Smooth muscle cell (in vitro differentiated cells): ENCODE measurements at regions not wholly inside any gene's neighbourhood (a gene's known extent, or its start where the extent isn't known, plus 50 kb on each side); places are given as distances from the start of the nearest gene placed in this dataset.

Experiments used
- DNase-seq: peaks from one replicate; lab custom pipeline; 2025; ENCODE audit not compliant: unreplicated experiment; lab: John Stamatoyannopoulos, UW
- H2AFZ ChIP-seq: fragments of 200-600 bp; sonication (generic); 2 replicates; pipeline ENCODE4 v1.6.0; 2016; ENCODE audit warnings: antibody characterized with exemption, low read depth, mild to moderate bottlenecking
- H3F3A ChIP-seq: fragments of 200-600 bp; sonication (generic); 2 replicates; pipeline ENCODE4 v1.6.0; 2017; ENCODE audit warnings: antibody characterized with exemption, low read depth
- H3K27ac ChIP-seq: fragments of 200-600 bp; sonication (generic); 2 replicates; pipeline ENCODE4 v1.5.1; 2016; ENCODE audit warnings: low read depth, mild to moderate bottlenecking
- H3K27me3 ChIP-seq: fragments of 200-600 bp; sonication (generic); 2 replicates; pipeline ENCODE4 v1.6.1; 2016; ENCODE audit warnings: low read depth, mild to moderate bottlenecking
- H3K36me3 ChIP-seq: fragments of 200-600 bp; sonication (generic); 2 replicates; pipeline ENCODE4 v1.5.1; 2016; ENCODE audit warnings: low read depth
- H3K4me1 ChIP-seq: fragments of 200-600 bp; sonication (generic); 2 replicates; pipeline ENCODE4 v1.5.1; 2016; ENCODE audit warnings: low read depth
- H3K4me2 ChIP-seq: fragments of 200-600 bp; sonication (generic); 2 replicates; pipeline ENCODE4 v1.6.0; 2016; ENCODE audit warnings: mild to moderate bottlenecking
- H3K4me3 ChIP-seq: fragments of 200-600 bp; sonication (generic); 2 replicates; pipeline ENCODE4 v1.5.1; 2016; ENCODE audit warnings: mild to moderate bottlenecking
- H3K79me2 ChIP-seq: fragments of 200-600 bp; sonication (generic); 2 replicates; pipeline ENCODE4 v1.6.0; 2016; ENCODE audit warnings: low read depth, mild to moderate bottlenecking
- H3K9ac ChIP-seq: fragments of 200-600 bp; sonication (generic); 2 replicates; pipeline ENCODE4 v1.6.0; 2016; ENCODE audit warnings: low read depth
- H3K9me3 ChIP-seq: fragments of 200-600 bp; sonication (generic); replicated peaks from 2 replicates; pipeline ENCODE4 v1.5.1; 2016; ENCODE audit warnings: low read depth
- H4K20me1 ChIP-seq: fragments of 200-600 bp; sonication (generic); 2 replicates; pipeline ENCODE4 v1.6.0; 2016; ENCODE audit warnings: low read depth
- WGBS: methylation state at CpG from one replicate; pipeline ENCODE4 v1.1.7; 2016; ENCODE audit warnings: low lambda C conversion rate; 5-methylcytosine and 5-hydroxymethylcytosine counted together
- TF ChIP-seq, protein P1 (sequence below): fragments of 200-600 bp; sonication (generic); IDR thresholded peaks from 2 replicates; pipeline ENCODE4 v1.5.1; 2017; ENCODE audit warnings: borderline replicate concordance, mild to moderate bottlenecking, antibody characterized with exemption; ENCODE audit not compliant: insufficient read depth, poor library complexity, severe bottlenecking

DNA sequence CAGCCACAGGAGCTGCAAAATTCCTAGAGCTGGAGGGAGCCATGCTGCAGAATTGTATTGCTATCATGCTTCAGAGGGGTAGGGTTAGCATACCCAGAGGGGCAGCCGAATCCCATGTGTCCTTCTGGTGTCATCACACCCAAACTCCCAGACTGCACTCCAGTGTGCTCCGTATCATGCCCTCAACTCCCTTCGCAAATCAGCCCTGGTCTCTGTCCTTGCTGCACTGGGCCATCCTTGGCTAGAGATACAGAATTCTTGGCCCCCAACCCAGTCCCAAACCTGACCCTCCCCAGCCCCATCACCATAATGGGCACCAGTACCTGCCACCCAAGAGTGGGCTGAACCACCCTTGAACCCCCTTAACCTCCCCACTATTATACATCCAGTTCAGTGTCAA, 138.3 kb downstream of the ANKRD60 start:
- TF ChIP-seq, protein P1, sequence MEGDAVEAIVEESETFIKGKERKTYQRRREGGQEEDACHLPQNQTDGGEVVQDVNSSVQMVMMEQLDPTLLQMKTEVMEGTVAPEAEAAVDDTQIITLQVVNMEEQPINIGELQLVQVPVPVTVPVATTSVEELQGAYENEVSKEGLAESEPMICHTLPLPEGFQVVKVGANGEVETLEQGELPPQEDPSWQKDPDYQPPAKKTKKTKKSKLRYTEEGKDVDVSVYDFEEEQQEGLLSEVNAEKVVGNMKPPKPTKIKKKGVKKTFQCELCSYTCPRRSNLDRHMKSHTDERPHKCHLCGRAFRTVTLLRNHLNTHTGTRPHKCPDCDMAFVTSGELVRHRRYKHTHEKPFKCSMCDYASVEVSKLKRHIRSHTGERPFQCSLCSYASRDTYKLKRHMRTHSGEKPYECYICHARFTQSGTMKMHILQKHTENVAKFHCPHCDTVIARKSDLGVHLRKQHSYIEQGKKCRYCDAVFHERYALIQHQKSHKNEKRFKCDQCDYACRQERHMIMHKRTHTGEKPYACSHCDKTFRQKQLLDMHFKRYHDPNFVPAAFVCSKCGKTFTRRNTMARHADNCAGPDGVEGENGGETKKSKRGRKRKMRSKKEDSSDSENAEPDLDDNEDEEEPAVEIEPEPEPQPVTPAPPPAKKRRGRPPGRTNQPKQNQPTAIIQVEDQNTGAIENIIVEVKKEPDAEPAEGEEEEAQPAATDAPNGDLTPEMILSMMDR = no peak
- Histone ChIP-seq H3K4me2 (no peak overlapping the region), H3K79me2 (no peaks in the 10 kb centered on the region), H3K27me3 (no peaks in the 10 kb centered on the region), H3K4me3 (no peak overlapping the region), H4K20me1 (no peaks in the 10 kb centered on the region), H3K4me1 (no peaks in the 10 kb centered on the region), H3K9me3 (no peaks in the 10 kb centered on the region), H2AFZ (no peak overlapping the region), H3K27ac (no peak overlapping the region), H3K36me3 (no peaks in the 10 kb centered on the region), H3F3A (peaks cover 3% of the 10 kb centered on the region), H3K9ac (no peak overlapping the region)
- 91% methylated on average over 3 of the region's 3 CpGs for WGBS
- DNase-seq = no peak

DNA sequence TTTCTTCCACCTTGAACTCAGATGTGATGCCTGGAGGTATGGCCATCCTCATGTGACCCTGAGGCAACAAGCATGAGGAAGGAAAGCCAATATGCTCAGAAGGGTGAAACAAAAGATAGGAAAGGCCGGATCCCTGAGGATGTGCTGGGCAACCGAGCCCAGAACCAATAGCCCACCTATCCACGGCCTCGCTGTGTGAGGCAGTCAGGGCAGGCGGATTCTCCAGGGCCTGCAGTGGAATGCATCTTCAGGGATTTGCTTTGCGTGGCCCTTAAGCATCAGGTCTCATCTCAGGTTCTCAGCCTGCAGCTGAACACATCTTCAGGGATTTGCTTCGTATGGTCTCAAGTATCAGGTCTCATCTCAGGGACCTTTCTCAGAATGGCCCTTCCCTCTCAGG, 139.8 kb downstream of the ANKRD60 start:
- 97% methylated on average over 7 of the region's 7 CpGs for WGBS
- H3K9ac ChIP-seq = no peak overlapping the region
- no peak overlapping the region for H2AFZ ChIP-seq
- no peaks in the 10 kb centered on the region for H3K36me3 ChIP-seq
- peaks cover 3% of the 10 kb centered on the region for H3F3A ChIP-seq
- no peaks in the 10 kb centered on the region for H3K79me2 ChIP-seq
- no peak overlapping the region for H3K4me2 ChIP-seq
- H3K27me3 ChIP-seq = no peaks in the 10 kb centered on the region
- no peak for DNase-seq
- no peaks in the 10 kb centered on the region for H4K20me1 ChIP-seq
- TF ChIP-seq, protein P1 = no peak
- H3K4me3 ChIP-seq = no peak overlapping the region
- H3K27ac ChIP-seq = no peak overlapping the region
- no peaks in the 10 kb centered on the region for H3K9me3 ChIP-seq
- H3K4me1 ChIP-seq = no peaks in the 10 kb centered on the region

DNA sequence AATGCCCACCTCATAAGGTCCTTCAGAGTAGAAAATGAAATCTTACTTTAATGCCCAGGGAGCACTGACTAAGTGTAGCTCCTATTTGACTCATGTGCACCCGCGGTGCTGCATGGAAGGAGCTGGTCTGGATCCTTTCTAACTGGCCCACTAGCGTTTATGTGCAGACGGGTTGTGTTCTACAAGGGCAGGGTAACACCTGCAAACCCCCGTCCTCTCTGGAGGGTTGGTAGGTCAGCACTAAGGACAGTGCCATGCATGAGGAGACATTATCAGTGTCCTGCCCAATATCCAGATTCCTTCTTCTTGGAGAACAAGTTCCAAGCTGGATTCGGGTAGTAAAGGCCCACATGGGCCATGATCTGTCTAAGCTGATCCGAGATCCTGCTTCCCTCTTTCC, 140.3 kb downstream of the ANKRD60 start:
- no peaks in the 10 kb centered on the region for H3K9me3 ChIP-seq
- TF ChIP-seq, protein P1 = no peak
- 89% methylated on average over 7 of the region's 7 CpGs for WGBS
- H4K20me1 ChIP-seq = no peaks in the 10 kb centered on the region
- H3K27me3 ChIP-seq = no peaks in the 10 kb centered on the region
- H3K4me1 ChIP-seq = no peaks in the 10 kb centered on the region
- DNase-seq = no peak
- no peak overlapping the region for H3K27ac ChIP-seq
- peaks cover 3% of the 10 kb centered on the region for H3F3A ChIP-seq
- no peak overlapping the region for H3K9ac ChIP-seq
- no peaks in the 10 kb centered on the region for H3K79me2 ChIP-seq
- H3K36me3 ChIP-seq = no peaks in the 10 kb centered on the region
- no peak overlapping the region for H3K4me2 ChIP-seq
- H3K4me3 ChIP-seq = no peak overlapping the region
- H2AFZ ChIP-seq = no peak overlapping the region

DNA sequence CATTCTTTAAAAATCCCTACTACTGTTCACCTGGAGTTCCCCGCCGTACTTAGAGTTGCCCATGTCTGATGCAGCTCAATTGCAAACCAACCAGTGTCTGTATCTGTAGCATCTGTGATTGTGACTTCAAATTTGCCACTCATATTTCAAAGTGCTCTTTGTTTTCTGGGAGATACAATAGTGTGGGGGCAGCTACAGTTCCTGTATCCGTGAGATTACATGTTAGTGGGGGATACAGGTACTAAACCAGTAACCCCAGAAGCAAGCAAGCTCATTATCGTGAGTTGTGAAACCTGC, 140.9 kb downstream of the ANKRD60 start:
- H3K27ac ChIP-seq = no peak overlapping the region
- no peaks in the 10 kb centered on the region for H3K9me3 ChIP-seq
- H3K9ac ChIP-seq = no peak overlapping the region
- no peak overlapping the region for H2AFZ ChIP-seq
- no peaks in the 10 kb centered on the region for H4K20me1 ChIP-seq
- no peak overlapping the region for H3K4me2 ChIP-seq
- TF ChIP-seq, protein P1 = no peak
- no peaks in the 10 kb centered on the region for H3K79me2 ChIP-seq
- no peaks in the 10 kb centered on the region for H3K36me3 ChIP-seq
- 40% methylated on average over 4 of the region's 4 CpGs for WGBS
- DNase-seq = no peak
- H3K4me3 ChIP-seq = no peak overlapping the region
- H3K27me3 ChIP-seq = no peaks in the 10 kb centered on the region
- peaks cover 3% of the 10 kb centered on the region for H3F3A ChIP-seq
- H3K4me1 ChIP-seq = no peaks in the 10 kb centered on the region
